Upper lobe of left lung (tissue), 6 donors: ENCODE measurements at regions not wholly inside any gene's neighbourhood (a gene's known extent, or its start where the extent isn't known, plus 50 kb on each side); places are given as distances from the start of the nearest gene placed in this dataset.

ENCODE experiments used
- ATAC-seq, 2 donors: fragments of 200-7000 bp; cut with Tn5 transposase; one replicate each; pipeline ENCODE4 v1.9.1; 2022; ENCODE audit warnings: mild to moderate bottlenecking in 2 of 2, moderate library complexity in 2 of 2; ENCODE audit not compliant: low FRiP score in 2 of 2
- DNase-seq, 2 donors: peaks; one replicate each; pipeline ENCODE4 v3.0.0-alpha.2; 2019 to 2020
- H3K27ac ChIP-seq, 4 donors: fragments of 200-600 bp; sonication (generic); one replicate each; pipeline ENCODE4 v1.5.1; 2016 to 2019
- H3K27me3 ChIP-seq, 4 donors: fragments of 200-600 bp; sonication (generic); one replicate each; pipeline ENCODE4 v1.5.1; 2017 to 2019
- H3K36me3 ChIP-seq, 4 donors: fragments of 200-600 bp; sonication (generic); one replicate each; pipeline ENCODE4 v1.5.1; 2016 to 2019
- H3K4me1 ChIP-seq, 4 donors: fragments of 200-600 bp; sonication (generic); one replicate each; pipeline ENCODE4 v1.5.1; 2018 to 2019
- H3K4me3 ChIP-seq, 4 donors: fragments of 200-600 bp; sonication (generic); one replicate each; pipeline ENCODE4 v1.5.1; 2017 to 2019; ENCODE audit warnings: mild to moderate bottlenecking in 2 of 4, moderate library complexity in 1 of 4
- H3K9me3 ChIP-seq, 4 donors: fragments of 200-600 bp; sonication (generic); one replicate each; pipeline ENCODE4 v1.5.1; 2018 to 2019
- EP300 ChIP-seq, 4 donors: sonication (generic); formaldehyde crosslinking; IDR thresholded peaks; one replicate each; pipeline ENCODE4 v1.5.1; 2017; ENCODE audit warnings: antibody characterized with exemption in 4 of 4, control low read depth in 2 of 4
- POLR2A ChIP-seq, 4 donors: fragments of 450-650 bp; IDR thresholded peaks; one replicate each; pipeline ENCODE4 v1.5.1; 2016 to 2017; ENCODE audit warnings: antibody characterized with exemption in 4 of 4, mild to moderate bottlenecking in 2 of 4
- POLR2AphosphoS5 ChIP-seq, 2 donors: sonication (generic); formaldehyde crosslinking; IDR thresholded peaks; one replicate each; pipeline ENCODE4 v1.5.1; 2017; ENCODE audit warnings: antibody characterized with exemption in 2 of 2
- WGBS, 2 donors: methylation state at CpG; one replicate each; pipeline ENCODE4 v1.1.5; 2017 to 2018; 5-methylcytosine and 5-hydroxymethylcytosine counted together
- TF ChIP-seq, protein P1 (sequence below), 6 experiments: fragments of 450-650 bp in 4 of 6; fragments of 200-600 bp in 2 of 6; sonication (generic) in 2 of 6; IDR thresholded peaks; one replicate each; pipeline ENCODE4 v1.5.1; 2016 to 2019; ENCODE audit warnings: antibody characterized with exemption in 6 of 6
- donor health status: DM: no; HTN: no; CAD: no; lungs with moderate emphysema.
- donor health status: DM: no; HTN: yes; CAD: no; lungs with severe emphysema.

DNA sequence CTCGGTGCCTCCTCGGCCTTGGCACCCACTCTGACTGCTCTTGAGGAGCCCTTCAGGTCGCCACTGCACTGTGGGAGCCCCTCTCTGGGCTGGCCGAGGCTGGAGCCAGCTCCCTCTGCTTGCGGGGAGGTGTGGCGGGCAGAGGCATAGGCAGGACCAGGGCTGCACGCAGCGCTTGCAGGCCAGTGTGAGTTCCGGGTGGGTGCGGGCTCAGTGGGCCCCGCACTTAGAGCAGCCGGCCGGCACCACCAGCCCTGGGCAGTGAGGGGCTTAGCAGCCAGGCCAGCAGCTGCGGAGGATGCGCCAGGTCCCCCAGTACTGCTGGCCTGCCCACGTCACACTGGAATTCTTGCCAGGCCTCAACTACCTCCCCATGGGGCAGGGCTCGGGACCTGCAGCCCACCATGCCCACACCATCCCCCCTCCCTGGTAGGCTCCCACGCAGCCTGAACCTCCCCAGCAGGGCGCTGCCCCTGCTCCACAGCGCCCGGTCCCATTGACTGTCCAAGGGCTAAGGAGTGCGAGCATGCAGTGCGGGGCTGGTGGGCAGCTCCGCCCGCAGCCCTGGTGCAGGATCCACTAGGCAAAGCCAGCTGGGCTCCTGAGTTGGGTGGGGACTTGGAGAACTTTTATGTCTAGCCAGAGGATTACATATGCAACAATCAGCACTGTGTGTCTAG, 602.9 kb upstream of the ST8SIA4 start:
- H3K36me3 ChIP-seq = no peaks in the 10 kb centered on the region
- ATAC-seq (peak; percentile 28 to 46), DNase-seq (peak in 1 of 2 donors; percentile 75)
- H3K9me3 ChIP-seq = peaks cover 0 to 13% (median 8%) of the 10 kb centered on the region in 4 donors
- WGBS, 2 donors = 85 to 95% methylated on average over 8 to 23 of the region's 25 CpGs
- H3K4me3 ChIP-seq = no peak overlapping the region
- TF ChIP-seq, protein P1, sequence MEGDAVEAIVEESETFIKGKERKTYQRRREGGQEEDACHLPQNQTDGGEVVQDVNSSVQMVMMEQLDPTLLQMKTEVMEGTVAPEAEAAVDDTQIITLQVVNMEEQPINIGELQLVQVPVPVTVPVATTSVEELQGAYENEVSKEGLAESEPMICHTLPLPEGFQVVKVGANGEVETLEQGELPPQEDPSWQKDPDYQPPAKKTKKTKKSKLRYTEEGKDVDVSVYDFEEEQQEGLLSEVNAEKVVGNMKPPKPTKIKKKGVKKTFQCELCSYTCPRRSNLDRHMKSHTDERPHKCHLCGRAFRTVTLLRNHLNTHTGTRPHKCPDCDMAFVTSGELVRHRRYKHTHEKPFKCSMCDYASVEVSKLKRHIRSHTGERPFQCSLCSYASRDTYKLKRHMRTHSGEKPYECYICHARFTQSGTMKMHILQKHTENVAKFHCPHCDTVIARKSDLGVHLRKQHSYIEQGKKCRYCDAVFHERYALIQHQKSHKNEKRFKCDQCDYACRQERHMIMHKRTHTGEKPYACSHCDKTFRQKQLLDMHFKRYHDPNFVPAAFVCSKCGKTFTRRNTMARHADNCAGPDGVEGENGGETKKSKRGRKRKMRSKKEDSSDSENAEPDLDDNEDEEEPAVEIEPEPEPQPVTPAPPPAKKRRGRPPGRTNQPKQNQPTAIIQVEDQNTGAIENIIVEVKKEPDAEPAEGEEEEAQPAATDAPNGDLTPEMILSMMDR (IDR thresholded peaks at IDR 0.05) = no peak
- no peak for TF ChIP-seq POLR2AphosphoS5 (IDR thresholded peaks at IDR 0.05)
- TF ChIP-seq EP300 (IDR thresholded peaks at IDR 0.05) = no peak
- no peak for TF ChIP-seq POLR2A (IDR thresholded peaks at IDR 0.05)
- H3K27me3 ChIP-seq = no peaks in the 10 kb centered on the region
- H3K4me1 ChIP-seq = no peaks in the 10 kb centered on the region
- no peak overlapping the region for H3K27ac ChIP-seq

DNA sequence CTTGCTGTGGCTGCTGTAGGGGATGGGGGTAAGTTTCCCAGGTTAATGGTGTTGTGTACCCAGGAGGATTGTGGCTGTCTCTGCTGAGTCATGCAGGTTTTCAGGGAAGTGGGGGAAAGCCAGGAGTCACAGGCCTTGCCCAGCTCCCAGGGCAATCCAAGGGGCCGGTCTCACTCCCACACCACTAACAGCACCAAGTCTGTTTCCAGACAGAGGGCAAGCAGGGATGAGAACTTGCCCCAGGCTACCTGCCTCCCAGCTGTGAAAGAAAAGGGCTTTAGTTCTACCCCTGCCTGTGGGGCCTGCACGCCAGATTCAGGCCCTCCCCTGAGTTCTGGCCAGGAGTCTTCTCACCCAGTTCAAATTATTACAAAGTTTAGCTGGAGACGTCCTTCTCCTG, 579.8 kb upstream of the ST8SIA4 start:
- no peak for DNase-seq
- no peak for ATAC-seq
- 84 to 86% methylated on average over 1 to 3 of the region's 3 CpGs for WGBS, 2 donors
- no peak overlapping the region for H3K4me3 ChIP-seq
- H3K36me3 ChIP-seq = no peaks in the 10 kb centered on the region
- no peak overlapping the region for H3K27ac ChIP-seq
- H3K9me3 ChIP-seq = no peaks in the 10 kb centered on the region
- no peak for TF ChIP-seq POLR2AphosphoS5 (IDR thresholded peaks at IDR 0.05)
- no peak for TF ChIP-seq POLR2A (IDR thresholded peaks at IDR 0.05)
- no peak for TF ChIP-seq EP300 (IDR thresholded peaks at IDR 0.05)
- TF ChIP-seq, protein P1 (IDR thresholded peaks at IDR 0.05) = no peak
- H3K4me1 ChIP-seq = no peaks in the 10 kb centered on the region
- H3K27me3 ChIP-seq = no peaks in the 10 kb centered on the region

DNA sequence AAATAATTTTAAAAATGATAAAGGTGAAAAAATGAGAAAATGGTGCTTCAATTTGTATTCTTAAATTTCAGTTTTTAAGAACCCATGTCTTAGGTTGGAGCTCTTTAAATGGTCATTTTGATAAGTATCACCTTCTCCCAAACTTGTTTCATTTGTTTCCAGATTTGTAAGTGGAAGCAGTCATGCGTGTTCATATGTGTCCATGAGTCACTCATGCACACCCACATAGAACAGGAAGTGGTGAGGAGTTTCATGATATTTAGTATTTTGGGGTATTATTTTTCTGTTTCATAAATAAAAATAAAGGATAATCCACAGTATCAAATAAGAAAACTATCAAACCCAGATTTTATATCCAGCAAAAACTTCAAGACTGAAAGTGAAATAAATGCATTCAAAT, 570.4 kb upstream of the ST8SIA4 start:
- WGBS, 2 donors = 77 to 85% methylated on average over 1 of the region's 1 CpG
- no peak for TF ChIP-seq EP300 (IDR thresholded peaks at IDR 0.05)
- TF ChIP-seq, protein P1 (IDR thresholded peaks at IDR 0.05) = no peak
- TF ChIP-seq POLR2AphosphoS5 (IDR thresholded peaks at IDR 0.05) = no peak
- no peak for TF ChIP-seq POLR2A (IDR thresholded peaks at IDR 0.05)
- Histone ChIP-seq H3K4me3 (no peak overlapping the region), H3K27ac (no peak overlapping the region), H3K9me3 (no peaks in the 10 kb centered on the region), H3K27me3 (no peaks in the 10 kb centered on the region), H3K4me1 (no peaks in the 10 kb centered on the region), H3K36me3 (no peaks in the 10 kb centered on the region)
- DNase-seq (no peak), ATAC-seq (no peak)

DNA sequence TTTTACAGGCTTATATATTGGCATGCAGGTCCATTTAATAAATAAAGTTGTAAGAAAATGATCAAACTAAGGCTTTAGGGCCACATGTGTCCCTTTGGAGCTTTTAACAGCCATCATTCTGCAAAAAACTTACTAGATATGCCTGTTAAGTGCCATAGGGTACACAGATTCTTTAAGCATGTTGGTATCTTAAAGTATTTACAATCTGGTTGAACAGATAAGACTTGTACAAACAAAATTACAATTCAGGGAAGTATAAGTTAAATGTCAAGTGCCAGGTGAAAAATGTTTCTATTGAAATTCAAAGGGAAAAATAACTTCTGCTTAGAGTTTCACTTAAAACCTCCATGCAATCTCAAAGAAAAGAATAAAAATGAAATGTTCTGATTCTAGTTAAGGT, 558.4 kb upstream of the ST8SIA4 start:
- no peaks in the 10 kb centered on the region for H3K27me3 ChIP-seq
- H3K36me3 ChIP-seq = no peaks in the 10 kb centered on the region
- no peak overlapping the region for H3K4me3 ChIP-seq
- no peak overlapping the region for H3K27ac ChIP-seq
- ATAC-seq = no peak
- TF ChIP-seq POLR2AphosphoS5 (IDR thresholded peaks at IDR 0.05) = no peak
- no peak for TF ChIP-seq EP300 (IDR thresholded peaks at IDR 0.05)
- no peak for TF ChIP-seq POLR2A (IDR thresholded peaks at IDR 0.05)
- TF ChIP-seq, protein P1 (IDR thresholded peaks at IDR 0.05) = no peak
- peaks cover 0 to 7% (median 2%) of the 10 kb centered on the region in 4 donors for H3K4me1 ChIP-seq
- no peaks in the 10 kb centered on the region for H3K9me3 ChIP-seq
- DNase-seq = no peak

DNA sequence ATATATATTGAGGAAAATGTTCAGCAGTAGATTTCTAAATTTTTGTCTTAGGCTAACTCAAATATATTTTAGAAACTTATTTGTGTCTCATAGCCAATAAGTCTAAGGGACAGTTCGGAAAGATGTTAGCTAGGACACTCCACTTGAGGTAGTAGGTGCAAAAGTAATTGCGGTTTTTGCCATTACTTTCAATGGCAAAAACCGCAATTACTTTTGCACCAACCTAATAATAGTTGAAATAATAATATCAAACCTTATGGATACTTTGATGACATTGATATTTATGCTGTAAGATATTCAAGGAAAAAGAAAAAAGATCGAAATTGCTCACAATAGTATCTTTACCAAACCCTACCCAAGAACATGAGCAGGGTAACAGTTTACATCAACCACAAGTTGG, 555.5 kb upstream of the ST8SIA4 start:
- WGBS, 2 donors = 79 to 84% methylated on average over 4 of the region's 4 CpGs

More for the DNA sequence above, 555.5 kb upstream of the ST8SIA4 start:
- no peak overlapping the region for H3K27ac ChIP-seq
- no peak for DNase-seq
- peaks cover 0 to 7% (median 2%) of the 10 kb centered on the region in 4 donors for H3K4me1 ChIP-seq
- no peaks in the 10 kb centered on the region for H3K9me3 ChIP-seq
- no peaks in the 10 kb centered on the region for H3K27me3 ChIP-seq
- ATAC-seq = no peak
- no peaks in the 10 kb centered on the region for H3K36me3 ChIP-seq
- no peak overlapping the region for H3K4me3 ChIP-seq
- TF ChIP-seq POLR2A (IDR thresholded peaks at IDR 0.05) (no peak), POLR2AphosphoS5 (IDR thresholded peaks at IDR 0.05) (no peak), EP300 (IDR thresholded peaks at IDR 0.05) (no peak)
- TF ChIP-seq, protein P1 (IDR thresholded peaks at IDR 0.05) = no peak
